Epidermal melanocyte (primary cell): ENCODE measurements at regions not wholly inside any gene's neighbourhood (a gene's known extent, or its start where the extent isn't known, plus 50 kb on each side); places are given as distances from the start of the nearest gene placed in this dataset.
A peak's percentile ranks its signal among the peaks of the same experiment; 100 is the strongest.

Experiments used
- DNase-seq: peaks from one replicate; pipeline ENCODE4 v3.0.0; 2011; ENCODE audit warnings: low spot score; ENCODE audit not compliant: insufficient read length

DNA sequence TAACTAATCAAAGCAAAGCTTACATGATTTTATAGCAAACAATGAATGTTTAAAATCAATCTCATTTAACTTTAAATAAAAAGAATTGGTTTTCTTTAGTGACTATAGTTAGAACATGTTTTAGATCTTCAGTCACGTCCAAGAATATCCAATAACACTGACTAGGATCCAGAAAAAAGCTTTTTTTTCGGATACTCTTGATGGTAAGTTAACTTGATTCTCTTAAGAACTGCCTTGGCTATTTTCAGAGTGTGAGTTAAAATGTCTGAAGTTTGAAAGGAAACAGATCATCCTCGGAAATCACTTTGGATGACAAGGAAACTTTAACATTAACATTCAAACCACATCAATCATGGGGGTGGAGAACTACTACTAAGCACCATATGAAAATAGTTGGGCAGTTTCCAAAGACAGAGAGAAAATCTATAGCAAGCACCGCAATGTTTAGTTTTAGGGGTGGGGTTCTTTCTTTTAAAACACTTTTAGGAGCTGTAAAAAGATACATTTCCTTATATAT lies 83.7 kb upstream of the SLC27A6 start:
- no peak for DNase-seq

DNA sequence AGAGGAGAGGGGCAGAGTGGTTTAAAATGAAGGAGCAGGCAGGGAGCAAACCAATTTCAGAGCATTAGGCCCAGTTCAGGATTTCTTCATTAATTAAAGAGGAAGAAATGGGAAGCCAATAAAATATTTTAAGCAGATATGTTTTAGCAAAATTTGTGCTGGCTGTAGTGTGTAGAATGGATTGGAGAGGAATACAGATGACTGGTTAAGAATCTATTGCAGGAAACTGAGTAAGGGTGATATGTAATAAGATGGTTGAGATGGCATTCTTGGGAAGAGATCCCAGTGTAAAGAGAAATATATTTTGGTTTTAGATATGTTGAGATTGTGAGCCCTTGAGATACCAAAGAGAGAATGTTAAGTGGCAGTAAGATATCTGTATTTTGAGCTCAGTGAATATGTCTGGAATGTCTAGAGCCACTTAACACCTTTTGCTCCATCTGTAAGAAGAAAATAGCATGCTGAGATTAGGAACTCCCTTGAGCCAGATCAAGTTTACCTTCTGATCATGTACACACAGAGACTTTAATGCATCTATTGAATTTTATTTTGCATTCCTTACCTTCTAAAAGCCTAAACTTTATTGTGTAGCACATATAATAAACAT lies 79.5 kb upstream of the SLC27A6 start:
- no peak for DNase-seq

DNA sequence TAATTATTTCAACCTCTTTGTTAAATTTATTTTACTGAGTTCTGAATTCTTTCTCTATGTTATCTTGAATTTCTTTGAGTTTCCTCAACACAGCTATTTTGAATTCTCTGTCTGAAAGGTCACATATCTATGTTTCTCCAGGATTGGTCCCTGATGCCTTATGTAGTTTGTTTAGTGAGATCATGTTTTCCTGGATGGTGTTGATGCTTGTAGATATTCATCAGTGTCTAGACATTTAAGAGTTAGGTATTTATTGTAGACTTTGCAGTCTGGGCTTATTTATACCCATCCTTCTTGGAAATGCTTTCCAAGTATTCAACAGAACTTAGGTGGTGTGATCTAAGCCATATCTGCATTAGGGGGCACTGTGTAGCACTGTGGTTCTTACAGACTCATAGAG lies 70.2 kb upstream of the SLC27A6 start:
- no peak for DNase-seq

DNA sequence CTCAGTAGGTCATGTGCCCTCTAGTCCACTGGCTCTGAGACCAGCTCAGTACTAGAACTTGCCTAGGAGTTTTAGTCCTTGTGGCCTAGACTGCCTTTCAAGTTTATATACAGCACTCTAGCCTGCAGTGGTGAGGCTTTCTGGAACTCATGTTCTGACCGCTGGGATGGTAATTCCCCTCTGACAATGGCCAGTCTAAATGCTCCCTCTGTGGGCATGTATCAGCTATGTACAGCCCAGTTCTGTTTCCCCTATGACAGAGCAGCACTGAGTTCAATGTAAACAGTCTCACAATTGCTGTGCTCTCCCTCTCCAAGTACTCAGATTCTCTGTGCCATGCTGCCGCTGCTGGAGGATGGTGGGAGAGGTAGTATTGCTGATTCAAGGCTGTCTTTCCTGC lies 68.6 kb upstream of the SLC27A6 start:
- DNase-seq: no peak

DNA sequence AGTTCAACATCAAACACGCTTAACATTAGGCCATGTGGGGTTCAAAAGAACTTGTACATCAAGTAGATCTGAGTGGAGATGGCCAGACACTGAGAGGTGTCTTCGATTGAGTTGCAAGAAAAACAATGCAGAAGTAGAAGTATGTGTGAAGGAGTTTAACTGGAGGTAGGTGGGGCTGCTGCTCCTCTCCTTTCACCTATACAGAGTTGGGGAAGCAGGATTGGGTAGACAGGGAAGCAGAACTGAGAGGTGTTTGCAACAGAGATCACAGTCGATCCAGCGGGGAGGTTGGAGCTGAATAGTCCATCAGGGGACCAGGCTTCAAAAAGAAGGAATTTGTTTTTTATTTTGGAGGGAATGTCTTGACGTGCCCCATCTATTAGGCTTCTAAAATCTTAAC lies 61.7 kb upstream of the SLC27A6 start:
- no peak for DNase-seq

DNA sequence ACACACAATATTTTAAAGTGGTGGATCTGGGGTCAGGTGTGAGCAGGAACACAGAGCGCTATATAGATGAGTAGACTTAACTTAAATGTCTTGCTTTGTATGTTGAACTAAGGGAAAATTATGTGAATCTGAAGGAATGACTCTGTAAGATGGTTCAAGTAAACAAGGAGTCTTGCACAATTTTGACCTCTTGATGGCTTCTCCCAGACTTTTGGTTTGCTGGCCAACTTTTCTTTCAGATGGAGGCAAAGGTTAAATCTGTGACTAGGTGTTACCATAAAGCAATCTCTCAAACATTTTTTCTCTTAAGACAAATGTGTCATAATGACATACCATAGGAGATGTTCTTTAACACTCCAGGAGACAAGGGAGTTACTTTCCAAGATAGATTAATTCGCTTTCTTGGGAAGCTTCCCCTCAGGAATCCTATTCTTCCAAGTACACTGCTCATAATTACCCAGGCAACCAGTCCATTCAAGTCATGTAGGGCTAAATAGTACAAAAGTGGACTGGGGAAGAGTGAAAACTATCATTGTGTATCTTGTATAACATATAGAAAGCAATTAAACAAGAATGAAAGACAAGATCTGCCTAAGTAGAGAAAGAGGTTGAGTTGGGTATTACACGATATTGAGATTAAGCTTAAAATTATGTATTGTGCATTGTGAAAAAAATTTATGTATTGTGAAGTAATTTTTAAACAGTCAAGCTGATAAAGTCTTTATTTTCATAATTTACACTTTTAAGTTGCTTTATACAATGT lies 60.3 kb upstream of the SLC27A6 start:
- no peak for DNase-seq

DNA sequence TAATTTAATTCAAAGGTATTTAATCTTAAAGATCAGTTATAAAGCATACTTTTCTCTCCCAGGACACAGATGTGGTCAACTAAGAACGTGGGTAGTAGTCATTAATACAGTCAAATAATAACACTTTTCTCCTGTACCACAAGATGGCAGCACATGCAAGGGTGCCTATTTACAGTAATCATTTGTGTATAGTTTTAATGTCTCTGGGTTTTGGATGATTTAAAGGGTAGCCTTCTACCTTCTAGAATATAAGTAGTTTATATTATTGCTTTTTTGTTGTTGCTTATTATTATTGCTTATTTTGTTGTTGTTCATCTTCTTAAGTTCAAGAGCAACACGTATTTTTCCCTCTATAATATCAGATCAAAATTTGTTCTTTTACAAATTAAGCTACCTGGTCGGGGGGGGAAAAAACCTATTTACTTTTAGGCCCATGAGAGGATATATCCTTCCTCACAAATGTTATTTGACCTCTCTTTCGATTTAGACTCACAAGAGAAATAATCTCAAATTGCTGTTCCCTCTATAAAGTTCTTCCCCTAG lies 59.6 kb upstream of the SLC27A6 start:
- peak; percentile 44 for DNase-seq

DNA sequence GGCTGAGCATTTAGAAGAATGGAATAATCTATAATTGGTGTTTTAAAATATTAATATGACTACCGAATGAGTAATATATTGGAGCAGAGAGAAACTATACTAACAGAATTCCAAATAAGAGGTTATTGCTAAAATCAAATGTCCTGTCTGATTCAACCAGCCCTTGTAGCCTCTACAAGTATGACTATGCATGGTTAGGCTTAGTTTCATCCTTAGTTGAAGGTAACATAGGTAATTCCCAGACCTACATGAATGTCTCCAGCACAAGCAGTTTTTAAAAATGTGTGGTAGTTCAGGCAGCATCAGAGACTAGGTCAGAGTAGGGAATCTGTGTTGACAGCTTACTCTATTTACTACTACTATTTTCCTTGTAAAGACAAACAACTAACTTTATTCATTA lies 51.7 kb upstream of the SLC27A6 start:
- no peak for DNase-seq
